Cardiac fibroblast (primary cell): ENCODE measurements at regions not wholly inside any gene's neighbourhood (a gene's known extent, or its start where the extent isn't known, plus 50 kb on each side); places are given as distances from the start of the nearest gene placed in this dataset.
A peak's percentile ranks its signal among the peaks of the same experiment; 100 is the strongest.

Experiments
- DNase-seq, 2 donors: peaks; one replicate each; pipeline versions ENCODE4 v3.0.0 to v3.0.0-alpha.2; 2010; ENCODE audit warnings: low read depth in 2 of 2
- H3K4me3 ChIP-seq, 2 donors: replicated peaks in 1 of 2; 1 replicate in 1 of 2; 2 replicates in 1 of 2; pipeline ENCODE4 v1.5.1; 2011; ENCODE audit warnings: low read depth in 2 of 2, low read length in 2 of 2, mild to moderate bottlenecking in 2 of 2, moderate library complexity in 1 of 2
- CTCF ChIP-seq: IDR thresholded peaks from one replicate; pipeline ENCODE4 v1.5.1; 2011; ENCODE audit warnings: low read depth, mild to moderate bottlenecking, low read length, inconsistent platforms

GRCh38 chr5:124996764-124997077, 250.3 kb upstream of the ZNF608 start:
- H3K4me3 ChIP-seq = no peak overlapping the region
- DNase-seq = peak; percentile 28 to 82
- TF ChIP-seq CTCF = no peak

GRCh38 chr5:124997186-124997893, 250.9 kb upstream of the ZNF608 start:
- no peak for TF ChIP-seq CTCF
- no peak overlapping the region for H3K4me3 ChIP-seq
- peak in 1 of 2 donors; percentile 45 for DNase-seq

- no peak for TF ChIP-seq CTCF
- no peak overlapping the region for H3K4me3 ChIP-seq
- DNase-seq = no peak
These were observed 252.1 kb upstream of the ZNF608 start for GRCh38 chr5:124998520-124998919.

- no peak overlapping the region for H3K4me3 ChIP-seq
- no peak for TF ChIP-seq CTCF
- DNase-seq = no peak
These were observed 256.5 kb upstream of the ZNF608 start for GRCh38 chr5:125002727-125003598.

GRCh38 chr5:125004009-125004408, 257.6 kb upstream of the ZNF608 start:
- no peak for DNase-seq
- TF ChIP-seq CTCF = no peak
- H3K4me3 ChIP-seq = no peak overlapping the region

GRCh38 chr5:125005266-125005665, 258.8 kb upstream of the ZNF608 start:
- no peak for TF ChIP-seq CTCF
- no peak overlapping the region for H3K4me3 ChIP-seq
- DNase-seq = no peak
